K562 (cell line): ENCODE measurements at regions not wholly inside any gene's neighbourhood (a gene's known extent, or its start where the extent isn't known, plus 50 kb on each side); places are given as distances from the start of the nearest gene placed in this dataset.

ENCODE experiments used
- ATAC-seq: fragments of 200-7000 bp; cut with Tn5 transposase; 3 replicates; pipeline ENCODE4 v1.9.1; 2020; ENCODE audit warnings: moderate library complexity
- BruUV-seq: library from RNA; stranded (reverse); fragments of 400-500 nt; replicated peaks from 2 replicates; lab custom pipeline; 2021; lab: Mats Ljungman, UMichigan
- CTCF ChIA-PET: fragments of 300-600 bp; formaldehyde crosslinking; extraction: SDS; loops from one replicate; lab custom pipeline; 2021; ENCODE audit warnings: low intra/inter-chr PET ratio; lab: Yijun Ruan, JAX
- POLR2A ChIA-PET: fragments of 300-600, 350-650 bp; sonication (Branson Sonifier 250); formaldehyde crosslinking; extraction: SDS; loops from one replicate; lab custom pipeline; 2021; ENCODE audit warnings: antibody characterized with exemption, inconsistent platforms; lab: Yijun Ruan, JAX
- DNase-seq, 4 experiments: peaks; one replicate each; pipeline versions ENCODE4 v3.0.0 to v3.0.0-alpha.2; 2011 to 2018; ENCODE audit warnings: low spot score in 3 of 4, mixed read lengths in 3 of 4; ENCODE audit errors: extremely low read depth in 1 of 4
- FAIRE-seq: peaks from 2 replicates; lab custom pipeline; 2011; peaks lifted over from hg19 to GRCh38; lab: Jason Lieb, UNC
- H2AFZ ChIP-seq: 2 replicates; pipeline ENCODE4 v1.6.0; 2011; ENCODE audit warnings: low read depth, low read length, control low read depth, inconsistent platforms
- H3K27ac ChIP-seq: fragments of 200-600 bp; 3 replicates; pipeline ENCODE4 v1.8.0; 2011; ENCODE audit warnings: low read depth, mild to moderate bottlenecking, control low read depth, inconsistent platforms, low read length, moderate library complexity, mixed read lengths; ENCODE audit errors: extremely low read depth
- H3K27me3 ChIP-seq, 2 experiments: fragments of 300-600 bp in 1 of 2; 2 replicates in 1 of 2; 3 replicates in 1 of 2; pipeline versions ENCODE4 v1.6.0 to v1.8.0; 2011; ENCODE audit warnings: inconsistent platforms in 2 of 2, low read length in 2 of 2, mild to moderate bottlenecking in 1 of 2, mixed read lengths in 1 of 2, moderate library complexity in 1 of 2; ENCODE audit not compliant: control insufficient read depth in 2 of 2, insufficient read depth in 2 of 2
- H3K36me3 ChIP-seq: fragments of 300-600 bp; 3 replicates; pipeline ENCODE4 v1.8.0; 2011; ENCODE audit warnings: mild to moderate bottlenecking, low read length, inconsistent platforms; ENCODE audit not compliant: control insufficient read depth, insufficient read depth
- H3K4me1 ChIP-seq, 2 experiments: fragments of 200-600 bp in 1 of 2; replicated peaks in 1 of 2; 2 replicates in 1 of 2; 3 replicates in 1 of 2; pipeline versions ENCODE4 v1.5.1 to v1.8.0; 2011; ENCODE audit warnings: inconsistent platforms in 2 of 2, low read length in 2 of 2, mild to moderate bottlenecking in 1 of 2, mixed read lengths in 1 of 2, moderate library complexity in 1 of 2; ENCODE audit not compliant: control insufficient read depth in 2 of 2, insufficient read depth in 2 of 2
- H3K4me2 ChIP-seq: 2 replicates; pipeline ENCODE4 v1.6.1; 2011; ENCODE audit warnings: low read length, control low read depth, inconsistent platforms, mixed read lengths; ENCODE audit not compliant: insufficient read depth
- H3K4me3 ChIP-seq: fragments of 200-600 bp; sonication (generic), shearing (Covaris generic); 2 replicates; pipeline ENCODE4 v1.5.1; 2016; ENCODE audit warnings: control low read depth, inconsistent platforms
- H3K79me2 ChIP-seq: fragments of 200-600 bp; 3 replicates; pipeline ENCODE4 v1.8.0; 2011; ENCODE audit warnings: low read length, inconsistent platforms; ENCODE audit not compliant: control insufficient read depth, insufficient read depth
- H3K9ac ChIP-seq, 2 experiments: 2 replicates each; pipeline versions ENCODE4 v1.6.0 to v1.6.1; 2011; ENCODE audit warnings: low read depth in 2 of 2, low read length in 2 of 2, control low read depth in 1 of 2, inconsistent platforms in 1 of 2, mild to moderate bottlenecking in 1 of 2, mixed read lengths in 1 of 2; ENCODE audit not compliant: insufficient read depth in 1 of 2
- H3K9me1 ChIP-seq: one replicate; pipeline ENCODE4 v1.6.0; 2011; ENCODE audit warnings: inconsistent platforms, mild to moderate bottlenecking, low read length, moderate library complexity; ENCODE audit not compliant: control insufficient read depth, insufficient read depth
- H3K9me3 ChIP-seq: replicated peaks from 2 replicates; pipeline ENCODE4 v1.5.1; 2011; ENCODE audit warnings: low read depth, low read length, inconsistent platforms; ENCODE audit not compliant: control insufficient read depth, insufficient read depth
- H4K20me1 ChIP-seq: replicated peaks from 2 replicates; pipeline ENCODE4 v1.6.1; 2011; ENCODE audit warnings: low read length, inconsistent platforms, mixed read lengths; ENCODE audit not compliant: control insufficient read depth, insufficient read depth
- CEBPB ChIP-seq: fragments of 450-650 bp; IDR thresholded peaks from 2 replicates; pipeline ENCODE4 v1.6.1; 2016; ENCODE audit warnings: missing genetic modification characterization, missing compliant biosample characterization
- HDAC1 ChIP-seq, 2 experiments: fragments of 450-650 bp; IDR thresholded peaks; 2 replicates each; pipeline ENCODE4 v1.6.1; 2016 to 2017; ENCODE audit warnings: inconsistent platforms in 1 of 2, mild to moderate bottlenecking in 1 of 2, moderate library complexity in 1 of 2
- JUNB ChIP-seq: fragments of 450-650 bp; formaldehyde crosslinking; conservative IDR thresholded peaks from 2 replicates; pipeline ENCODE4 v1.4.0; 2020; ENCODE audit warnings: mild to moderate bottlenecking
- KAT7 ChIP-seq: sonication (generic); formaldehyde crosslinking; IDR thresholded peaks from 2 replicates; pipeline ENCODE4 v1.8.0; 2022; ENCODE audit warnings: missing genetic modification reagents, mild to moderate bottlenecking, borderline replicate concordance
- MYNN ChIP-seq, 2 experiments: sonication (generic); formaldehyde crosslinking in 1 of 2; IDR thresholded peaks; 2 replicates each; pipeline versions ENCODE4 v1.5.0 to v1.6.1; 2016 to 2020; ENCODE audit warnings: antibody characterized with exemption in 1 of 2, missing genetic modification reagents in 1 of 2
- PCBP2 ChIP-seq: fragments of 200-400 bp; formaldehyde crosslinking; IDR thresholded peaks from 2 replicates; pipeline ENCODE4 v1.6.1; 2018; ENCODE audit warnings: low read length, low read depth, mild to moderate bottlenecking, moderate library complexity; ENCODE audit not compliant: poor library complexity, severe bottlenecking
- RAD21 ChIP-seq, 2 experiments: fragments of 250-450 bp in 1 of 2; fragments of 450-650 bp in 1 of 2; sonication (Bioruptor Pico) in 1 of 2; formaldehyde crosslinking in 1 of 2; IDR thresholded peaks in 1 of 2; conservative IDR thresholded peaks in 1 of 2; 2 replicates each; pipeline versions ENCODE4 v1.4.0 to v1.8.0; 2020 to 2022; ENCODE audit warnings: mild to moderate bottlenecking in 2 of 2, moderate library complexity in 1 of 2
- SAFB ChIP-seq: fragments of 200-400 bp; formaldehyde crosslinking; IDR thresholded peaks from 2 replicates; pipeline ENCODE4 v1.6.1; 2017; ENCODE audit warnings: low read depth, low read length, borderline replicate concordance
- SREBF2 ChIP-seq: sonication (generic); formaldehyde crosslinking; IDR thresholded peaks from 2 replicates; pipeline ENCODE4 v1.4.0; 2020; ENCODE audit warnings: mild to moderate bottlenecking, missing genetic modification reagents
- SRF ChIP-seq, 2 experiments: fragments of 250-450, 450-650 bp in 1 of 2; sonication (Bioruptor Pico) in 1 of 2; sonication (generic) in 1 of 2; formaldehyde crosslinking; IDR thresholded peaks; 2 replicates each; pipeline versions ENCODE4 v1.5.0 to v1.5.1; 2020 to 2022; ENCODE audit warnings: mild to moderate bottlenecking in 1 of 2, missing genetic modification reagents in 1 of 2
- TCF3 ChIP-seq: sonication (generic); formaldehyde crosslinking; IDR thresholded peaks from 2 replicates; pipeline ENCODE4 v1.4.0; 2020; ENCODE audit warnings: mild to moderate bottlenecking, missing genetic modification reagents
- ZNF121 ChIP-seq: sonication (generic); formaldehyde crosslinking; conservative IDR thresholded peaks from 2 replicates; pipeline ENCODE4 v1.8.0; 2022; ENCODE audit warnings: missing genetic modification reagents
- ZNF124 ChIP-seq: sonication (generic); formaldehyde crosslinking; IDR thresholded peaks from 2 replicates; pipeline ENCODE4 v1.8.1; 2022; ENCODE audit warnings: missing genetic modification reagents
- WGBS: fragments of 100-300 bp; shearing (Covaris generic); methylation state at CpG from one replicate; pipeline ENCODE4 v1.1.6; 2016; ENCODE audit warnings: low coverage, mixed read lengths; ENCODE audit not compliant: insufficient coverage; ENCODE audit errors: missing lambda C conversion rate; 5-methylcytosine and 5-hydroxymethylcytosine counted together
- in situ Hi-C: fragments of 300-500 bp; cut with MboI; formaldehyde crosslinking; loops from 4 replicates; pipeline ENCODE4 v1.15.0; 2018; ENCODE audit warnings: inconsistent platforms, mixed read lengths
- intact Hi-C: fragments of 100-400 bp; cut with micrococcal nuclease; formaldehyde crosslinking; loops from 2 replicates; pipeline ENCODE4 v1.14.2; 2022
- TF ChIP-seq, protein P1 (sequence below), 2 experiments: fragments of 450-650 bp; IDR thresholded peaks; 2 replicates each; pipeline ENCODE4 v1.6.1; 2016

DNA sequence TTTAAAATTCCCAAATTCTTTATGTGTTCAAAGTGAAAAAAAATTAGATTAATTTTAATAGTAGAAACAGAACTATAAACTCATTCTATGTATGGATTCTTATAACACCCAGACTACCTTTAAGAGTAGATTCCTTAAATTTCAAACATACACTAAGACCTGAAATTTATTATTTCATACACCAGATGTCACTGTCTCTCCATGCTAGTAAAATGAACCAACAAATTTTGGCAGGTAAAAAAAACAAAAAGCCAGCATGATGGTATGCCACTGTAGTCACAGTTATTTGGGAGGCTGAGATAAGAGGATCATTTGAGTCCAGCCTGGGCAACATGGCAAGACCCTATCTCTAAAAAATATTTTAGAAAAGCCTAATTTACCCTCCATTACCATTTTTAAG lies 461.3 kb upstream of the NAALADL2 start (continued):
- TF ChIP-seq RAD21 (CRISPR knock-in tag; conservative IDR thresholded peaks at IDR 0.05 in 1 of 2, IDR thresholded peaks at IDR 0.05 in 1 of 2): peak; percentile 25 to 36; a peak in 3 of 4 replicates
- no peak for TF ChIP-seq ZNF121 (CRISPR knock-in tag)
- no peak for TF ChIP-seq CEBPB (tag)

- H3K27ac ChIP-seq: no peak overlapping the region
- H4K20me1 ChIP-seq: no peaks in the 10 kb centered on the region
- no peaks in the 10 kb centered on the region for H3K36me3 ChIP-seq
- no peaks in the 10 kb centered on the region for H3K79me2 ChIP-seq
- H3K27me3 ChIP-seq: no peaks in the 10 kb centered on the region
- H3K4me3 ChIP-seq: no peak overlapping the region
- ATAC-seq (no peak), FAIRE-seq (no peak), DNase-seq (no peak)
- no peak for TF ChIP-seq MYNN (IDR thresholded peaks at IDR 0.05)
- TF ChIP-seq MYNN (CRISPR knock-in tag; IDR thresholded peaks at IDR 0.05): no peak
- TF ChIP-seq TCF3: no peak
- no peak for TF ChIP-seq PCBP2
- TF ChIP-seq HDAC1 (IDR thresholded peaks at IDR 0.05): no peak
- TF ChIP-seq JUNB: no peak
- TF ChIP-seq ZNF124 (CRISPR knock-in tag): no peak
- no peak for TF ChIP-seq SREBF2 (CRISPR knock-in tag)
- TF ChIP-seq, protein P1, sequence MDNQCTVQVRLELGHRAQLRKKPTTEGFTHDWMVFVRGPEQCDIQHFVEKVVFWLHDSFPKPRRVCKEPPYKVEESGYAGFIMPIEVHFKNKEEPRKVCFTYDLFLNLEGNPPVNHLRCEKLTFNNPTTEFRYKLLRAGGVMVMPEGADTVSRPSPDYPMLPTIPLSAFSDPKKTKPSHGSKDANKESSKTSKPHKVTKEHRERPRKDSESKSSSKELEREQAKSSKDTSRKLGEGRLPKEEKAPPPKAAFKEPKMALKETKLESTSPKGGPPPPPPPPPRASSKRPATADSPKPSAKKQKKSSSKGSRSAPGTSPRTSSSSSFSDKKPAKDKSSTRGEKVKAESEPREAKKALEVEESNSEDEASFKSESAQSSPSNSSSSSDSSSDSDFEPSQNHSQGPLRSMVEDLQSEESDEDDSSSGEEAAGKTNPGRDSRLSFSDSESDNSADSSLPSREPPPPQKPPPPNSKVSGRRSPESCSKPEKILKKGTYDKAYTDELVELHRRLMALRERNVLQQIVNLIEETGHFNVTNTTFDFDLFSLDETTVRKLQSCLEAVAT (IDR thresholded peaks at IDR 0.05): no peak
- no peak for TF ChIP-seq SRF (CRISPR knock-in tag; IDR thresholded peaks at IDR 0.05)
- no peak for TF ChIP-seq SAFB
- no peak for TF ChIP-seq KAT7 (CRISPR knock-in tag)
- H3K4me1 ChIP-seq: no peaks in the 10 kb centered on the region
- ChIA-PET CTCF (no interaction called here), POLR2A (no interaction called here)
- H3K9me1 ChIP-seq: no peaks in the 10 kb centered on the region
- 6% methylated on average over 1 of the region's 1 CpG for WGBS
- intact Hi-C loops: no loop called here
- no TSS peak for BruUV-seq
- H3K9ac ChIP-seq: no peak overlapping the region
- H3K9me3 ChIP-seq: no peaks in the 10 kb centered on the region
- H3K4me2 ChIP-seq: no peak overlapping the region
- H2AFZ ChIP-seq: no peak overlapping the region
- in situ Hi-C loops: no loop called here
Measured at GRCh38 chr3:174398761-174399160, 460.4 kb upstream of the NAALADL2 start.
